ENCODE measurements at regions not wholly inside any gene's neighbourhood (a gene's known extent, or its start where the extent isn't known, plus 50 kb on each side); places are given as distances from the start of the nearest gene placed in this dataset.

- TF ChIP-seq POLR2A (IDR thresholded peaks at IDR 0.05) (no peak), CTCF (IDR thresholded peaks at IDR 0.05) (no peak)
Observed at GRCh38 chr5:33035851-33036527, 324.9 kb downstream of the NPR3 start.
